Activated CD4-positive, alpha-beta memory T cell treated with anti-CD3 and anti-CD28 coated beads for 36 hours (primary cell): ENCODE measurements at regions not wholly inside any gene's neighbourhood (a gene's known extent, or its start where the extent isn't known, plus 50 kb on each side); places are given as distances from the start of the nearest gene placed in this dataset.

Experiments
- CTCF ChIA-PET: fragments of 350-600 bp; sonication (Branson Sonifier 250); formaldehyde crosslinking; loops from one replicate; lab custom pipeline; 2021; ENCODE audit warnings: antibody characterized with exemption, inconsistent platforms; lab: Charles Lee
- POLR2A ChIA-PET: fragments of 350-600 bp; sonication (Branson Sonifier 250); formaldehyde crosslinking; loops from one replicate; lab custom pipeline; 2021; ENCODE audit warnings: antibody characterized with exemption; lab: Charles Lee
- DNase-seq: peaks from one replicate; pipeline ENCODE4 v3.0.0-alpha.2; 2020
- H3K27ac Mint-ChIP-seq: one replicate; pipeline ENCODE4 v1.8.0; 2021; ENCODE audit warnings: mixed read lengths
- H3K27me3 Mint-ChIP-seq: one replicate; pipeline ENCODE4 v1.8.0; 2021; ENCODE audit warnings: mixed read lengths
- H3K36me3 Mint-ChIP-seq: one replicate; pipeline ENCODE4 v1.8.0; 2021; ENCODE audit warnings: mixed read lengths
- H3K4me1 Mint-ChIP-seq: one replicate; pipeline ENCODE4 v1.8.0; 2021; ENCODE audit warnings: low read depth, mixed read lengths
- H3K4me3 Mint-ChIP-seq: one replicate; pipeline ENCODE4 v1.8.0; 2021; ENCODE audit warnings: mild to moderate bottlenecking, mixed read lengths
- H3K9me3 Mint-ChIP-seq: one replicate; pipeline ENCODE4 v1.8.0; 2021; ENCODE audit warnings: mixed read lengths
- intact Hi-C: fragments of 100-400 bp; cut with micrococcal nuclease; formaldehyde crosslinking; loops from one replicate; pipeline ENCODE4 v1.15.1; 2023

DNA sequence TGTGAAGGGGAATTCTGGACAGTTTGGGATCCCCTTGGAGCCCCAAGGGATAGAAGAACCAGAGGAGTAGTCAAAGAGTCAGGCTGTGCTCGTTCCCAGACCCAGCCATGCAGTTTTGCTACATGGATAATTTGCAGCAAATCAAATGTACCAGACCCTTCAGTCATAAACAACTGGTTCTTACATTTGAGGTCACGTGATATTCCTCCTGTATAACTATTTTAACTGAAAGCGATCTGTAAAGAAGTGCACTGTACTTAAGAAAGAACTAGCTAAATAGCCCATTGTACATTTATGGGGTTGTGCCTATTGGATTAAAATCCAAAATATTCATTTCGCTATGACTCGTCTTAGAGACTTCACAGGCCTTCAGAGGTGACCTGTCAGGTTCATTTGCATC is 550.2 kb upstream of the TENM3 start:
- ChIA-PET POLR2A (no interaction called here), CTCF (no interaction called here)
- H3K9me3 Mint-ChIP-seq, result peaks cover 9% of the 10 kb centered on the region
- DNase-seq, result no peak
- intact Hi-C loops, result no loop called here
- H3K4me3 Mint-ChIP-seq, result no peak overlapping the region
- H3K27me3 Mint-ChIP-seq, result no peaks in the 10 kb centered on the region
- no peak overlapping the region for H3K27ac Mint-ChIP-seq
- no peaks in the 10 kb centered on the region for H3K4me1 Mint-ChIP-seq
- no peaks in the 10 kb centered on the region for H3K36me3 Mint-ChIP-seq

GRCh38 chr4:181693517-181693916 is 549.7 kb upstream of the TENM3 start:
- intact Hi-C loops, result no loop called here
- Mint-ChIP-seq H3K27me3 (no peaks in the 10 kb centered on the region), H3K4me3 (no peak overlapping the region), H3K9me3 (peaks cover 9% of the 10 kb centered on the region), H3K4me1 (no peaks in the 10 kb centered on the region), H3K36me3 (no peaks in the 10 kb centered on the region), H3K27ac (no peak overlapping the region)
- POLR2A ChIA-PET, result no interaction called here
- CTCF ChIA-PET, result no interaction called here
- no peak for DNase-seq

GRCh38 chr4:181698221-181698620 is 545.0 kb upstream of the TENM3 start:
- H3K36me3 Mint-ChIP-seq, result no peaks in the 10 kb centered on the region
- CTCF ChIA-PET, result no interaction called here
- peaks cover 8% of the 10 kb centered on the region for H3K9me3 Mint-ChIP-seq
- intact Hi-C loops, result no loop called here
- no peak overlapping the region for H3K4me3 Mint-ChIP-seq
- no peak overlapping the region for H3K27ac Mint-ChIP-seq
- H3K4me1 Mint-ChIP-seq, result no peaks in the 10 kb centered on the region
- POLR2A ChIA-PET, result no interaction called here
- no peak for DNase-seq
- H3K27me3 Mint-ChIP-seq, result no peaks in the 10 kb centered on the region

GRCh38 chr4:181701214-181701613 is 542.0 kb upstream of the TENM3 start:
- no peaks in the 10 kb centered on the region for H3K4me1 Mint-ChIP-seq
- H3K36me3 Mint-ChIP-seq, result no peaks in the 10 kb centered on the region
- no peak for DNase-seq
- peaks cover 8% of the 10 kb centered on the region for H3K9me3 Mint-ChIP-seq
- CTCF ChIA-PET, result no interaction called here
- H3K27me3 Mint-ChIP-seq, result no peaks in the 10 kb centered on the region
- POLR2A ChIA-PET, result no interaction called here
- intact Hi-C loops, result no loop called here
- H3K27ac Mint-ChIP-seq, result no peak overlapping the region
- H3K4me3 Mint-ChIP-seq, result no peak overlapping the region

DNA sequence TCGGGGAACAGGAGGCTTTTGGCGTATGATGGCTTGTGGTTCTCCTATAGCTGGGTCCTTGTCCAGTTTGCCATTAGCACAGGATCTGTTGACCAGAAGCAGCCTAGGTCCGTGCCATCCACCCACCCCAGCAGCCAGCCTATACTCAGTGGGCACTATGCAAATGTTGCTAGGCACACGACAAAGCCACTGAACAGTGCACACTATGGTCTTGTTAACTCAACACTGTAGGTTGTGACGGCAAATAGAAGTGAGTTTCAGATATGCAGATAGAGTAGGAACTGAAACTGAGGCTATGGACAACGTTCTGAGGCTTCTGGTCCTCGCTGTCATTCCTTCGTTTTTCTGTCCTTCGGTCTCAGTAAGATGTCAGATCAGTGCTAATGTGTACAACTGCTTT is 541.3 kb upstream of the TENM3 start:
- DNase-seq, result no peak
- intact Hi-C loops, result no loop called here
- Mint-ChIP-seq H3K4me3 (no peak overlapping the region), H3K27ac (no peak overlapping the region), H3K4me1 (no peaks in the 10 kb centered on the region), H3K27me3 (no peaks in the 10 kb centered on the region), H3K36me3 (no peaks in the 10 kb centered on the region), H3K9me3 (peaks cover 8% of the 10 kb centered on the region)
- ChIA-PET POLR2A (no interaction called here), CTCF (no interaction called here)

DNA sequence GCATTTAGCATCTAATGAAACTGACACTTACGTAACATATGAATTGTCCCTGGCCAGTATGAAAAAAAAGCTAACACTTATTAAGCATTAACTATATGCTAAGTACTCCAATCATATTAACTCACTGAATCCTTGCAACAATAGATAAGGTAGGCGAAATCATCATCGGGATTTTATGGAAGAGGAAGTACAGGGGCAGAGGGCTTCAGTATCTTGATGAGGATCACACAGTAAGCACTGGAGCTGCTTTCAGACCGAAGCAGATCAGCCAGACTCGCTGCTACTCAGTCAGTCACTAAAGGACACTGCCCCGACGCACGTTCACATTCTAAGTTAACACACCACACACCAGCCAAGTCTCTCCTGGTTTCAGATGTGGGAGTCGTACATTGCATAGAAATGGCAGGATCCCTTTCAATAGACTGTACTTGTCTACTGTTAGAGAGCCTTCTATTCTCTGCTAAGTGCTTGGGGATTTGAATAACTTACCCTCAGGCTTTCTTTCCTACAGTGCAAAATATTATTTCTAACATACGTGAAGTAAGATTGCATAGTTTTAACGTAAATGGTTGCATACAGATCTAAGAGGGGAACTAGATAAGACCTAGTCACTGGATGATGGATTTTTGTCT is 540.2 kb upstream of the TENM3 start:
- no peak overlapping the region for H3K4me3 Mint-ChIP-seq
- peaks cover 4% of the 10 kb centered on the region for H3K9me3 Mint-ChIP-seq
- no peaks in the 10 kb centered on the region for H3K27me3 Mint-ChIP-seq
- intact Hi-C loops, result no loop called here
- no peaks in the 10 kb centered on the region for H3K36me3 Mint-ChIP-seq
- POLR2A ChIA-PET, result no interaction called here
- H3K4me1 Mint-ChIP-seq, result no peaks in the 10 kb centered on the region
- no peak overlapping the region for H3K27ac Mint-ChIP-seq
- CTCF ChIA-PET, result no interaction called here
- DNase-seq, result no peak

DNA sequence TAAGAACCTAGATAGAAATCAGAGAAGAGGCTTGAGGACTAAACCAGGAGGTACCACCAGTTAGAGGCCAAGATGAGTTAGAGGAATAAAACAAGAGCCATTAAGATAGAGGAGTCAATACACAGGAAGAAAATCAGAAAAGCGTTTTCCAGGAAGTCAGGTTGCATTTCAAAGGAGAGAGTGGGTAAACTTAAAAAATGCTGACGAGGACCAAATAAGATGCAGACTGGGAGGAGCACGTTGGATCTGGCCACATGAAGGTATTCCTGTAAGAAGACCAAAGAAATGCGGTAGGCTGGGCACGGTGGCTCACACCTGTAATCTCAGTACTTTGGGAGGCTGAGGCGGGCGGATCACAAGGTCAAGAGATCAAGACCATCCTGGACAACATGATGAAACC is 533.1 kb upstream of the TENM3 start:
- no peak for DNase-seq
- H3K27ac Mint-ChIP-seq, result no peak overlapping the region
- H3K4me3 Mint-ChIP-seq, result no peak overlapping the region
- no peaks in the 10 kb centered on the region for H3K36me3 Mint-ChIP-seq
- H3K27me3 Mint-ChIP-seq, result no peaks in the 10 kb centered on the region
- H3K4me1 Mint-ChIP-seq, result no peaks in the 10 kb centered on the region
- ChIA-PET POLR2A (no interaction called here), CTCF (no interaction called here)
- H3K9me3 Mint-ChIP-seq, result peaks cover 13% of the 10 kb centered on the region
- intact Hi-C loops, result no loop called here

DNA sequence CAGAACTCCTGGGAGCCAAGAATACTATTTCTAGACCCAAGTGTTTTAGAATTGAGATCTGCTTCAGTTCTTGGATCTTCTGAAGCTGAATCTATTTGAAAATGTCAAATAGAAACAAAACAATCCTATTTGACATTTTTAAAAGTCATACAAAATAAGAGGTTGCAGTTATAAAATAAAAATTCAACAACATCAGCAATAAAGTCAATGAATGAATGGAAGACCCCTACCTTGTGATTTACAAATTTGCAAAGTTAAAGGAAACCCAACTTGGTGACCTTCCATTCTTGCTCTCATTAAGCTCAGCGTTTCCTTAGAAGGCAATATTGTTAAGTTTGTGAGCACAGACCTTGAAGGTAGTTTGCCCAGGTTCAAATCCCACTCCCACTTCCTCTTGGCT is 531.8 kb upstream of the TENM3 start:
- H3K36me3 Mint-ChIP-seq, result no peaks in the 10 kb centered on the region
- POLR2A ChIA-PET, result no interaction called here

GRCh38 chr4:181728305-181728966 is 514.8 kb upstream of the TENM3 start:
- no peak overlapping the region for H3K27ac Mint-ChIP-seq
- no peaks in the 10 kb centered on the region for H3K4me1 Mint-ChIP-seq
- no peaks in the 10 kb centered on the region for H3K27me3 Mint-ChIP-seq
- DNase-seq, result no peak
- intact Hi-C loops, result no loop called here
- POLR2A ChIA-PET, result no interaction called here
- H3K4me3 Mint-ChIP-seq, result no peak overlapping the region
- peaks cover 7% of the 10 kb centered on the region for H3K9me3 Mint-ChIP-seq
- H3K36me3 Mint-ChIP-seq, result no peaks in the 10 kb centered on the region
- CTCF ChIA-PET, result no interaction called here

More for the DNA sequence above, 531.8 kb upstream of the TENM3 start:
- peaks cover 13% of the 10 kb centered on the region for H3K9me3 Mint-ChIP-seq
- H3K27me3 Mint-ChIP-seq, result no peaks in the 10 kb centered on the region
- intact Hi-C loops, result no loop called here
- no peaks in the 10 kb centered on the region for H3K4me1 Mint-ChIP-seq
- H3K4me3 Mint-ChIP-seq, result no peak overlapping the region
- CTCF ChIA-PET, result no interaction called here
- no peak for DNase-seq
- no peak overlapping the region for H3K27ac Mint-ChIP-seq

DNA sequence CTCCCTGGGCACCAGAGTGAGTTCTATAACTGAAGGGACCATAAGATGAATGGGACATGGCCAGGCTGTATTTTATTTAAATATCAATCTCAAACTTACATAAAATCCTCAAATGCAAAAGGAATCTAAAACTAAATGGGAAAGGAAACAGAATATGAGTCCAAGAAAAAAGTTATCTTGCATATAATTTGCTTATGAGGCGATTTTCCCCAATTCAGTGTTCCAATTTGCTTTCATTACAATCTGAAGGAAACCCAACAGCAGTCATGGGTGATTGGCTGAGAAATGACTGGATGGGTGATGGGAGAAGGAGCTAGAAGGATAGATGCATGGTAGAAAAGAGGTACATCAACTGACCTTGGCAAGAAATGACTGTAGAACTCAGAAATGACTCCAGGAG is 511.3 kb upstream of the TENM3 start:
- no peak overlapping the region for H3K4me3 Mint-ChIP-seq
- no peak for DNase-seq
- H3K36me3 Mint-ChIP-seq, result no peaks in the 10 kb centered on the region
- ChIA-PET POLR2A (no interaction called here), CTCF (no interaction called here)
- no peaks in the 10 kb centered on the region for H3K27me3 Mint-ChIP-seq
- peaks cover 2% of the 10 kb centered on the region for H3K9me3 Mint-ChIP-seq
- intact Hi-C loops, result no loop called here
- no peaks in the 10 kb centered on the region for H3K4me1 Mint-ChIP-seq
- H3K27ac Mint-ChIP-seq, result no peak overlapping the region

DNA sequence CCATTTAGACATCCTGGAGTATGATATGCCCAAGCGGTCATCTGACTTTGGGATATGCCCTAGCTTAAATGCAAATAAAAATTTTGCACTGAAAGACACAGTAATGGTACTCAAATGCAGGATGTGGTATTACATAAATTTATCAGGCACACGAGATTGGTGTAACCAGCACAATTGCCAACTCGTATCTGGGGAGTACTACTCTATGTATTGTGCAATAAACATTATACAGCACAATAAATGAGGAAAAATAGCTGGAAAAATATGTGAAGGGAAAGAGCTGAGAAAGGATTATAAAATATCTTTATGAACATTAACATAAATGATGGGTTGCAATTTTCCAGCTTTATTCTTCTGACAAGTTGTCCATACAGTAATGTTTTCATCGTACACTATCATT is 505.5 kb upstream of the TENM3 start:
- Mint-ChIP-seq H3K9me3 (no peaks in the 10 kb centered on the region), H3K4me1 (no peaks in the 10 kb centered on the region), H3K27me3 (no peaks in the 10 kb centered on the region), H3K4me3 (no peak overlapping the region), H3K27ac (no peak overlapping the region), H3K36me3 (no peaks in the 10 kb centered on the region)
- POLR2A ChIA-PET, result no interaction called here
- CTCF ChIA-PET, result no interaction called here
- DNase-seq, result no peak
- intact Hi-C loops, result no loop called here

DNA sequence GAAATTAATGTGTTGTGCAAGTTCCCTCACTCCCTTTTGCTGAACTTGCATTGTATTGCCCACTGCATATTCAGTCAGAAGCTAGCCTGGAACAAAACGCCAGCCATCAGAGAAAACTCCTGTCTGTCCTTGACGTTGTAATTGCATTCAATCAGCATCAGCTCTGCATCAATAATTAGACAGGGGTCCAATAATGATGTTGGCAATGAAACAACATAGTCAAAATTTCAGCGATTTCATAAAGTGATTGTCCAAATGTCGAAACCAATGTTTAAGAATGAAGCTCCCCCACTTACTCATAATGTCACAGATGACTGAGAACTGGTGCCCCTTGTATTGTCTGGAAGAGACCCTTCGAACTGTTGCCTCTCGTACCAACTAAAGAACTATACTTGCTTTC is 504.2 kb upstream of the TENM3 start:
- no peaks in the 10 kb centered on the region for H3K36me3 Mint-ChIP-seq
- H3K4me3 Mint-ChIP-seq, result no peak overlapping the region
- CTCF ChIA-PET, result no interaction called here
- DNase-seq, result no peak
- H3K9me3 Mint-ChIP-seq, result no peaks in the 10 kb centered on the region
- intact Hi-C loops, result no loop called here
- H3K4me1 Mint-ChIP-seq, result no peaks in the 10 kb centered on the region
- POLR2A ChIA-PET, result interaction anchor here (0.7 kb wide), 1 partner anchor 24 kb away, joined by 3 read pairs; no protein-coding TSS in a partner anchor
- H3K27ac Mint-ChIP-seq, result no peak overlapping the region
- H3K27me3 Mint-ChIP-seq, result no peaks in the 10 kb centered on the region

DNA sequence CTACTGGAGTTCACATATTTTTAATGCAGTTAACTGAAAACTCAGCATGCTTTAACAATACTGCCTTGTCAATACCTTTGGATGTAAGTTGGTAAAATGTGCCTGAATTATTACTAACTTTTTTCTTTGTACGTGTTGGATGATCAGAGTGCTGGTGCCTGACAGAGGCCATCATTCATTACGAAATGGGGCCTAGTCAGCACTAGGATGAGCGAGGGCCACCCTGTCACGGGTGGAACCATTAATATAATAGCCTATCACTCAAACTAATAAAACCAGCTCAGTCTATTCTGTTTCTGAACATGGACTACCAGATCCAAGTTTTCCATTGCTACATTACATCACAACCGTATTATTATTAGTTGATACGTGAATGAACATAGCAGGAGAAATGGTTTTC is 501.7 kb upstream of the TENM3 start:
- ChIA-PET POLR2A (no interaction called here), CTCF (no interaction called here)
- no peaks in the 10 kb centered on the region for H3K9me3 Mint-ChIP-seq
- intact Hi-C loops, result no loop called here
- DNase-seq, result no peak
- H3K36me3 Mint-ChIP-seq, result no peaks in the 10 kb centered on the region
- H3K27me3 Mint-ChIP-seq, result no peaks in the 10 kb centered on the region
- no peak overlapping the region for H3K27ac Mint-ChIP-seq
- H3K4me1 Mint-ChIP-seq, result no peaks in the 10 kb centered on the region
- H3K4me3 Mint-ChIP-seq, result no peak overlapping the region
